Endothelial cell of umbilical vein (primary cell): ENCODE measurements at regions not wholly inside any gene's neighbourhood (a gene's known extent, or its start where the extent isn't known, plus 50 kb on each side); places are given as distances from the start of the nearest gene placed in this dataset.

Experiments
- BruUV-seq: library from RNA; stranded (reverse); fragments of 400-500 nt; replicated peaks from 2 replicates; lab custom pipeline; 2021; lab: Mats Ljungman, UMichigan
- CTCF ChIA-PET: fragments of 300-600, 350-600 bp; sonication (Branson Sonifier 250); formaldehyde crosslinking; loops from one replicate; lab custom pipeline; 2021; ENCODE audit warnings: antibody characterized with exemption, inconsistent platforms; lab: Charles Lee
- POLR2A ChIA-PET: fragments of 300-600, 350-600 bp; sonication (Branson Sonifier 250); formaldehyde crosslinking; loops from one replicate; lab custom pipeline; 2021; ENCODE audit warnings: antibody characterized with exemption, inconsistent platforms; lab: Charles Lee
- DNase-seq: peaks from one replicate; pipeline ENCODE4 v3.0.0-alpha.2; 2011; ENCODE audit warnings: low read depth, low spot score
- FAIRE-seq: peaks from 2 replicates; lab custom pipeline; 2011; peaks lifted over from hg19 to GRCh38; lab: Jason Lieb, UNC
- H2AFZ ChIP-seq: 2 replicates; pipeline ENCODE4 v1.6.0; 2012; ENCODE audit warnings: low read depth, low read length, control low read depth, inconsistent platforms
- H3K27ac ChIP-seq: 2 replicates; pipeline ENCODE4 v1.5.1; 2011; ENCODE audit warnings: low read depth, mild to moderate bottlenecking, control low read depth, low read length, moderate library complexity; ENCODE audit not compliant: insufficient read depth
- H3K27me3 ChIP-seq, 2 experiments: 2 replicates each; pipeline versions ENCODE4 v1.6.0 to v1.6.1; 2011; ENCODE audit warnings: low read length in 2 of 2, mixed read lengths in 1 of 2; ENCODE audit not compliant: control insufficient read depth in 2 of 2, insufficient read depth in 2 of 2
- H3K36me3 ChIP-seq, 2 experiments: 2 replicates in 1 of 2; 3 replicates in 1 of 2; pipeline ENCODE4 v1.5.1; 2011; ENCODE audit warnings: low read length in 2 of 2, mild to moderate bottlenecking in 1 of 2, moderate library complexity in 1 of 2; ENCODE audit not compliant: control insufficient read depth in 2 of 2, insufficient read depth in 2 of 2; ENCODE audit errors: extremely low read depth in 1 of 2
- H3K4me1 ChIP-seq: 3 replicates; pipeline ENCODE4 v1.5.1; 2011; ENCODE audit warnings: mild to moderate bottlenecking, low read length; ENCODE audit not compliant: control insufficient read depth, insufficient read depth; ENCODE audit errors: extremely low read depth
- H3K4me2 ChIP-seq: 2 replicates; pipeline ENCODE4 v1.6.1; 2011; ENCODE audit warnings: low read length, control low read depth, mixed read lengths; ENCODE audit not compliant: insufficient read depth
- H3K4me3 ChIP-seq, 3 experiments: fragments of 200-600 bp in 1 of 3; sonication (generic), shearing (Covaris generic) in 1 of 3; replicated peaks in 1 of 3; 2 replicates each; pipeline ENCODE4 v1.5.1; 2011 to 2016; ENCODE audit warnings: control low read depth in 3 of 3, low read length in 3 of 3, mild to moderate bottlenecking in 2 of 3, inconsistent platforms in 1 of 3, low read depth in 1 of 3, moderate library complexity in 1 of 3; ENCODE audit not compliant: insufficient read depth in 1 of 3
- H3K79me2 ChIP-seq: 2 replicates; pipeline ENCODE4 v1.6.0; 2012; ENCODE audit warnings: low read length, inconsistent platforms; ENCODE audit not compliant: control insufficient read depth, insufficient read depth
- H3K9ac ChIP-seq: replicated peaks from 2 replicates; pipeline ENCODE3; 2011; ENCODE audit warnings: low read length, control low read depth; ENCODE audit not compliant: insufficient read depth; ENCODE audit errors: extremely low read depth
- H3K9me1 ChIP-seq: replicated peaks from 3 replicates; pipeline ENCODE4 v1.6.0; 2011; ENCODE audit warnings: mild to moderate bottlenecking, low read length; ENCODE audit not compliant: control insufficient read depth, insufficient read depth; ENCODE audit errors: extremely low read depth
- H3K9me3 ChIP-seq: replicated peaks from 2 replicates; pipeline ENCODE4 v1.5.1; 2012; ENCODE audit warnings: low read length, inconsistent platforms; ENCODE audit not compliant: control insufficient read depth, insufficient read depth
- H4K20me1 ChIP-seq: replicated peaks from 2 replicates; pipeline ENCODE3; 2011; ENCODE audit warnings: mild to moderate bottlenecking, low read length; ENCODE audit not compliant: control insufficient read depth, insufficient read depth; ENCODE audit errors: extremely low read depth
- CTCF ChIP-seq, 2 donors: IDR thresholded peaks; 1 replicate in 1 of 2; 2 replicates in 1 of 2; pipeline ENCODE4 v1.5.1; 2011; ENCODE audit warnings: low read length in 2 of 2, mild to moderate bottlenecking in 2 of 2, moderate library complexity in 2 of 2, control low read depth in 1 of 2, inconsistent platforms in 1 of 2, low read depth in 1 of 2; ENCODE audit not compliant: insufficient read depth in 1 of 2; ENCODE audit errors: extremely low read depth in 1 of 2
- EZH2 ChIP-seq: IDR thresholded peaks from 2 replicates; pipeline ENCODE4 v1.6.1; 2012; ENCODE audit warnings: borderline replicate concordance, low read depth, mild to moderate bottlenecking, moderate library complexity, low read length, inconsistent platforms; ENCODE audit not compliant: severe bottlenecking
- JUN ChIP-seq: IDR thresholded peaks from 2 replicates; pipeline ENCODE4 v1.6.1; 2011; ENCODE audit warnings: borderline replicate concordance, low read depth; ENCODE audit not compliant: insufficient read length, insufficient read depth
- MYC ChIP-seq: IDR thresholded peaks from one replicate; pipeline ENCODE4 v1.6.1; 2011; ENCODE audit warnings: mild to moderate bottlenecking, low read depth, low read length
- POLR2A ChIP-seq: IDR thresholded peaks from 2 replicates; pipeline ENCODE4 v1.6.1; 2012; ENCODE audit warnings: low read depth, mild to moderate bottlenecking, control low read depth, low read length
- POLR2AphosphoS5 ChIP-seq: IDR thresholded peaks from 2 replicates; pipeline ENCODE4 v1.6.1; 2012; ENCODE audit warnings: low read depth, mild to moderate bottlenecking, control low read depth, low read length, moderate library complexity; ENCODE audit not compliant: insufficient read depth
- dilution Hi-C: fragments of 300-500 bp; cut with MboI; formaldehyde crosslinking; loops from one replicate; pipeline ENCODE4 v1.15.0; 2019; ENCODE audit warnings: low sequenced_read_pairs; ENCODE audit not compliant: extremely low pct_ligation_motif_present
- intact Hi-C: fragments of 100-400 bp; cut with micrococcal nuclease; formaldehyde crosslinking; loops from one replicate; pipeline ENCODE4 v1.10.0; 2022

GRCh38 chr7:17095931-17096330 lies 202.5 kb upstream of the AHR start:
- dilution Hi-C loops (no loop called here), intact Hi-C loops (no loop called here)
- Histone ChIP-seq H4K20me1 (no peaks in the 10 kb centered on the region), H3K27me3 (no peaks in the 10 kb centered on the region), H3K79me2 (no peaks in the 10 kb centered on the region), H3K4me2 (no peak overlapping the region), H3K27ac (no peak overlapping the region), H3K9ac (no peak overlapping the region), H3K4me1 (no peaks in the 10 kb centered on the region), H3K36me3 (no peaks in the 10 kb centered on the region), H3K9me3 (no peaks in the 10 kb centered on the region), H3K4me3 (no peak overlapping the region), H2AFZ (no peak overlapping the region), H3K9me1 (no peaks in the 10 kb centered on the region)
- ChIA-PET CTCF (interaction anchor here (1.4 to 3.0 kb wide), 3 partner anchors 33 to 113 kb away, joined by 4 to 10 read pairs (median 5); no protein-coding TSS in a partner anchor), POLR2A (no interaction called here)
- DNase-seq: no peak
- BruUV-seq: no TSS peak
- no peak for TF ChIP-seq CTCF (IDR thresholded peaks at IDR 0.05; ENCODE audit: extremely low read depth in 1 of 2, insufficient read depth in 1 of 2, low read depth in 1 of 2, low read length in 2 of 2)
- TF ChIP-seq POLR2AphosphoS5: no peak
- FAIRE-seq: no peak

GRCh38 chr7:17097668-17098297 lies 200.7 kb upstream of the AHR start:
- intact Hi-C loops: no loop called here
- Histone ChIP-seq H2AFZ (no peak overlapping the region), H3K4me1 (no peaks in the 10 kb centered on the region), H3K27ac (no peak overlapping the region), H3K27me3 (no peaks in the 10 kb centered on the region), H3K4me2 (no peak overlapping the region), H3K4me3 (no peak overlapping the region), H4K20me1 (no peaks in the 10 kb centered on the region), H3K9me3 (no peaks in the 10 kb centered on the region), H3K9me1 (no peaks in the 10 kb centered on the region), H3K79me2 (no peaks in the 10 kb centered on the region), H3K9ac (no peak overlapping the region), H3K36me3 (no peaks in the 10 kb centered on the region)
- POLR2A ChIA-PET: no interaction called here
- FAIRE-seq (no peak), DNase-seq (no peak)
- TF ChIP-seq MYC: no peak
- TF ChIP-seq EZH2: no peak
- TF ChIP-seq JUN: no peak
- no peak for TF ChIP-seq POLR2A
- no peak for TF ChIP-seq POLR2AphosphoS5
- CTCF ChIA-PET: interaction anchor here (1.4 to 1.7 kb wide), 3 partner anchors 23 to 115 kb away, joined by 4 to 5 read pairs (median 4); no protein-coding TSS in a partner anchor
- no TSS peak for BruUV-seq
- dilution Hi-C loops: no loop called here
